HL-60 (cell line): ENCODE measurements at regions not wholly inside any gene's neighbourhood (a gene's known extent, or its start where the extent isn't known, plus 50 kb on each side); places are given as distances from the start of the nearest gene placed in this dataset.

Experiments
- CTCF ChIP-seq: IDR thresholded peaks from one replicate; pipeline ENCODE4 v1.5.1; 2011; ENCODE audit warnings: low read length, control low read depth, inconsistent platforms; ENCODE audit not compliant: insufficient read depth
- GABPA ChIP-seq: IDR thresholded peaks from 2 replicates; pipeline ENCODE4 v1.6.1; 2012; ENCODE audit warnings: low read depth
- POLR2AphosphoS5 ChIP-seq: IDR thresholded peaks from 2 replicates; pipeline ENCODE4 v1.6.1; 2012; ENCODE audit warnings: low read depth
- TF ChIP-seq, protein P1 (sequence below): IDR thresholded peaks from 2 replicates; pipeline ENCODE4 v1.6.1; 2012; ENCODE audit warnings: low read depth; ENCODE audit not compliant: insufficient replicate concordance

GRCh38 chr2:133773854-133774653 is 205.8 kb upstream of the NCKAP5 start:
- TF ChIP-seq, protein P1, sequence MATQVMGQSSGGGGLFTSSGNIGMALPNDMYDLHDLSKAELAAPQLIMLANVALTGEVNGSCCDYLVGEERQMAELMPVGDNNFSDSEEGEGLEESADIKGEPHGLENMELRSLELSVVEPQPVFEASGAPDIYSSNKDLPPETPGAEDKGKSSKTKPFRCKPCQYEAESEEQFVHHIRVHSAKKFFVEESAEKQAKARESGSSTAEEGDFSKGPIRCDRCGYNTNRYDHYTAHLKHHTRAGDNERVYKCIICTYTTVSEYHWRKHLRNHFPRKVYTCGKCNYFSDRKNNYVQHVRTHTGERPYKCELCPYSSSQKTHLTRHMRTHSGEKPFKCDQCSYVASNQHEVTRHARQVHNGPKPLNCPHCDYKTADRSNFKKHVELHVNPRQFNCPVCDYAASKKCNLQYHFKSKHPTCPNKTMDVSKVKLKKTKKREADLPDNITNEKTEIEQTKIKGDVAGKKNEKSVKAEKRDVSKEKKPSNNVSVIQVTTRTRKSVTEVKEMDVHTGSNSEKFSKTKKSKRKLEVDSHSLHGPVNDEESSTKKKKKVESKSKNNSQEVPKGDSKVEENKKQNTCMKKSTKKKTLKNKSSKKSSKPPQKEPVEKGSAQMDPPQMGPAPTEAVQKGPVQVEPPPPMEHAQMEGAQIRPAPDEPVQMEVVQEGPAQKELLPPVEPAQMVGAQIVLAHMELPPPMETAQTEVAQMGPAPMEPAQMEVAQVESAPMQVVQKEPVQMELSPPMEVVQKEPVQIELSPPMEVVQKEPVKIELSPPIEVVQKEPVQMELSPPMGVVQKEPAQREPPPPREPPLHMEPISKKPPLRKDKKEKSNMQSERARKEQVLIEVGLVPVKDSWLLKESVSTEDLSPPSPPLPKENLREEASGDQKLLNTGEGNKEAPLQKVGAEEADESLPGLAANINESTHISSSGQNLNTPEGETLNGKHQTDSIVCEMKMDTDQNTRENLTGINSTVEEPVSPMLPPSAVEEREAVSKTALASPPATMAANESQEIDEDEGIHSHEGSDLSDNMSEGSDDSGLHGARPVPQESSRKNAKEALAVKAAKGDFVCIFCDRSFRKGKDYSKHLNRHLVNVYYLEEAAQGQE: no peak
- TF ChIP-seq GABPA (no peak), POLR2AphosphoS5 (no peak), CTCF (no peak)
